COLO668 (cell line): ENCODE measurements at regions not wholly inside any gene's neighbourhood (a gene's known extent, or its start where the extent isn't known, plus 50 kb on each side); places are given as distances from the start of the nearest gene placed in this dataset.

Experiments used
- DNase-seq: peaks from one replicate; lab custom pipeline; 2025; ENCODE audit not compliant: unreplicated experiment; lab: John Stamatoyannopoulos, UW

DNA sequence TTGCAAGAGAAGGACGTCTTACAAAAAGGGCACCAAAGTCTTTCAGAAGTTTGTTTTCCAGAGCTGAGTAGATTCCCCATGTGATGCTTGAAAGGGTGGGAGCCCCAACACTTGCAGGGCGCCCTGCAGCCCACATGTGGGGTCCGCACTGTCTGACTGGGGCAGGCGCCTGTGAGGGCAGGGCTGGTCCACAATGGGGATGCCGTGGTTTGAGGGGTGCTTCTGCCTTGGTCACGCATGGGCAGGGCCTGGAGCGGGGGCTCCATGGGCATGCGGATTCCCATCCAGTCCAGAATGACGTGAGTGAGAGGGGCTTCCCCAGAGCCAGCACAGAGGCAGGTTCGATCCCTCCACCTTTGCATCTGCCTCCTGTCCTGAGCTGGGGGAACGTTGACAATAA, 101.5 kb upstream of the SHH start:
- no peak for DNase-seq

DNA sequence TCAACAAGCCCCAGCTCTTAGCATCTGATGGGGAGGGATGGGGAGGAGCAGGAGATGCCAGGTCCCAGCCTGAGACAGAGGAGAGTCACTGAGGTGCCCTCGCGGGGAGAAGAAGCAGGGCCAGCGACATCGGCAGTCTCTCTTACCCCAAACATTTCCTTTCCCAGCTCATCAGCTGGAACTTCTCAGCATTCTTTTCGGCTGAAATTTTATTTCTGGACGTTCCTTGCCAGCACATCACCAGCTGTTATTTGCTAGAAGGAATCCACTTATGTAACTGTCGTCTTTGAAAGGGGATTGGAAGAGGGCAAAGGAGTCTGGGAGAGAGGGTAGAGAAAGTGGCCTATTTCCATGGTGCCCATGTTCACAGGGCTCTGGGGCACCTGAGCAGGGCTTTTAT, 101.0 kb upstream of the SHH start:
- no peak for DNase-seq

DNA sequence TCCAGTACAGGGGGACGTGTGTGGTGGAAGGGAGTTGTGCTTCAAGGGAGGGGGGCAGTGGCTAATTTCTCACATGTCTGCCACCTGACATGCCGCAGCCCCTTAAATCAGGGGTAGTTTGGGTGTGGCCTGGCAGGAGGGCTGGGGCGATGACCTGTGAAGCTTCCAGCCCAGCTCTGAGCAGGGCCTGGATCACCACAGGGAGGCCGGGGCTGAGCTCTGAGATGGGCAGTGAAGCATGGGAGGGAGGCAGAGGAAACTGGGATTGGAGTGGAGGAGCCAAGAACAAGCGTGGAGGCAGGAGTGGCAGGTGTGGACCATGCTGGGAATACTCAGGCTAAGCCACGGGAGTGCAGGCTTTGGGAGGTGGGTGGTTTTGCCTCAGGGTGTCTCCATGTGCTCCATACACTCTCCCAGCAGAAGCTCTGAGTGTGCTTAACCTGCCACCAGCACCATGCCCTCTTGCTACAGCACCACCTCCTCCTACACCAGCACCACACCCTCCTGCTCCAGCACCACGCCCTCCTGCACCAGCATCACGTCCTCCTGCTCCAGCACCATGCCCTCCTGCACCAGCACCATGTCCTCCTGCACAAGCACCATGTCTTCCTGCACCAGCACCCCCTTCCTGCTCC, 99.3 kb upstream of the SHH start:
- DNase-seq: no peak

DNA sequence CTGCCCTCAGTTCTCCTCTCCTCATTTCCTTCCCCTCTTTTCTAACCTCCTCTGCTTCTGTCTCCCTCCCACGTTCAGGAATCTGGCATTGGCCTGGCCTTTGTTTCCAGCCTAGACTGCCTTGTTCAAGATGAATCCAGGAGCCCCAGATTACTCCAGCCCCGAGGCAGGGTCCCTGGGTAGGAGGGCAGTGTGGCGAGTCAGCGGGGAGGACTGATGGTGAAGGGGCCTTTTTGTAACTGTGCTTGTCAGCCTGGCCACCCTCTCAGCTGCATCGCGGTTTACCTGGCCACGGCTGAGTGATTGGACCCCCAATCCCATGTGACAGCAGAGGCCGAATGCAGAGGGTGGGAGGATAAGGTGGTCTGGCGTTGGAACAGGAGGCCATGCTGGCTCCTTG, 96.1 kb upstream of the SHH start:
- DNase-seq: no peak

DNA sequence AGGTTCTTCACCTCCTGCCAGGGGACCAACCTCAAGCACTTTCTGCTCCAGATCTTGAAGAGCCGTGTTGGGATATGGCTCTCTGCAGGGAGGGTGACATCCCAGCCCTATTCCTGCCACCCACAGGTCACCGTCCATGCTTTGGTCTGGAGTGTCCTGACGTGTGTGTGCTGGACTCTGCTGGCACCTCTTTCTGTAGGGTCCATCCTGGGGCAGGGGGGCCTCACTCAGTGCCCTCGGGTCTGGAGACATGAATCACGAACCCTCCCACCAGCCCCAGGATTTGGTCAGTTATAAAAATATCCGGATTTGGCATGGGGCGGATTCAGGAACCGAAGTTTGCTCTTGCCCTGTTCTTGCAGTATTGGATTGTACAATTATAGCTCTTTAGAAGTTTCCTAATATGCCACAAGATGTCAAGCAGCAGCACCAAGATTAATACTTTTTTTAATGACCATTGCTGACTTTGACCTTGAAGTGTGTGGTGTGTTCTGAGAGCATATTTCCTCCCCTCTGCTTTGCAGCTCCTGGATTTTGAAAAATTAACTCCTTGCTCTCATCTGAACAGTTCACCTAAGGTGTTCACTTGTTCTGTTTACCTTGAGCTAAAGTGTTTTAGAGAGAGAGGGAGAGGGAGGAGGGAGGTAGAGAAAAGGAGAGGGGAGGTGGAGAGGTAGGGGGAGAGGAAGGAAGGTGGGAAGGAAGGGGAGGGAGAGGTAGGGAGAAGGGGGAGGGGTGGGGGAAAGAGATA, 95.4 kb upstream of the SHH start:
- DNase-seq: no peak

DNA sequence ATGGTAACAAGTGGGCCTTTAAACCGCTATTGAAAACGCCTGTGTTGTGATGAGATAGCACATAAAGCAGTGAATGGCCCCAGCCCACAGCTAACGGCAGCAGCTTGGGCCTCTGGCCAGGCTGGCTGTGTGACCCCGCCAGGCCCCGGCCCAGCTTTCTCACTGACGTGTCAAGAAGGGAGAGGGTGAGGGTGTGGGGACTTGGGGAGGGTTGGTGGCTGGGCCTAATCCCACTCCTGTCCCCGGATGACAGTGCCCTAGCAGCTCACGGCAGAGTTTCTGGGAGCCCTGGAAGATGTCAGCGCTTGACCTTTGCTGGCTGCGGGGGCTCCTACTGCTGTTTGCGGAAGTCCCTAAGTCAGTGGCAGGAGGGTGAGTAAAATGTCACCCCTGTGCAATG, 88.9 kb upstream of the SHH start:
- no peak for DNase-seq

DNA sequence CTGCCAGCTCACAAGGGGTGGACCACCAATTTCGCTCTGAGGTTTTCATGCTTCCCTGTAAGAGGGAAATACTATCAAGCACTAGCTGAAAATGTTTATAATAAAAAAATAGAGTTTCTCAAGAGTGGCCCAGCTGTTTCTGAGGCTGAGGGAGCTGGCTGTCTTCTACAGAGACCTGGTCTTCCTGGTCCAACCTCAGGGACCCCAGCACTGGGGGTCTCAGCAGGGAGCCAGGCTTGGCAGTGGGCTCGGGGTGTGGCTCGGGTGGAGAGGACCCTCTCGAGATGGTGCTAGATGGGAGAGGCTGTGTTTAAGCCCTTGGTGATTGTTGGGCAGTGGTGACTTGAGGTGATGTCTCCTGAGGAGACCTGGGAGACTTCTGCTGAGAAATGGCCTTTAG, 87.3 kb upstream of the SHH start:
- no peak for DNase-seq

DNA sequence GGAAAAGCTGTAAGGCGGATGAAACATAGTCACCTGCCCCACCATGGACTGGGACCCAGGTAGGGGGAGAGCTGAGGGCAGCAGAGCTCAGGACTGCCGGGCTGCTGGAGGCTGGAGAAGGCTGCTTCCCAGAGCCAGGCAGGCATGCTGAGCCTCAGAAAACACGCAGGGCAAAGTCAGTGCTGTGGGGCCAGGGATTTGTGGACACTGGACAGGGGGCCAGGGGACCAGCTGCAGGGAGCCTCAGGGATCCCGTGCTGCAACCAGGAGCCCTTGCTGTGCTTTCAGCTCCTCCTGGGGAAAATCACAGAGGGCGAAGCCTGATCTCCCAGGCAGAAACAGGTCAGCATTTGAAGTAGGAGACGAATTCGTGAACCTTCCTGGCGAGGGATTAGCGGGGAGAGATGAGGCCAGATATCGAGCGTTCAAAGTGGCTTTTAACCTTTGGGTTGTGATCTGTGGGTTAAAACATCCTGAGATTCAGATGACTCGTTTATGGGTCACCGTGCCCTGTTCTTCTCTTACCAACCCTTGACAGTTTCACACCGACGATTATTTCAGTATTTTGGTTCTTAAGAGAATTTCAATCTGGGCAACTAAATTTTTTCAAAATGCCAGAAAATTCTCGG, 85.6 kb upstream of the SHH start:
- DNase-seq: no peak

DNA sequence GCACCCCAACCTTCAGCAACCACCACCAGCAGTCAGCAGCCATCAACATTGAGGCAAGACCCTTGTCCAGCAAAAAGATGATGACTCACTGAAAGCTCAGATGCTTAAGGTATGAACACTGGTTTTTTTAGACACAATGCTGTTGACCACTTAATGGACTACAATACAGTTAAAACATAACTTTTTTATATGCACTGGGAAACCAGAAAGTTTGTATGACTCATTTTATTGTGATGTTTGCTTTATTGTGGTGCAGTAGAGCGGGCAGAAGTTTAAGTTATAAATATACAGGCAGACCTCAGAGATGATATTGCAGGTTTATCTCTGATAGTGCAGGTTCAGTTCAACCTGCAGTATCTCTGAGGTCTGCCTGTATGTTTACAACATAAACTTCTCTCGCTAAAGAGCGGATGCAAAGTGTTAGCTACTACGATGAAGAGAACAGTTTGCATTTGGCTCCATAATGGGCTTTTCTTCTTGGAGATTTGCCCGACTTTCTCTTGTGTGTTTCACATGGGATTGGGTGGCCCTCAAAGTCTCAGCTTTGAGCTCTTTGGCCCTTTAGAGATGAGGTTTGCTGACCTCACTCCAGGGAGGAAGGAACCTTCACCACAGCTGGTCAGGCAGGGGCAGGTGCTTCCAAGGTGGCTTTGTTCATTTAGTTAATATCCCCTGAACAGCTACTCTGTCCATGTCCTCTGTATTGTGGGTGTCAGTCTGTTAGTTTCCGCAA, 84.4 kb upstream of the SHH start:
- DNase-seq: no peak

DNA sequence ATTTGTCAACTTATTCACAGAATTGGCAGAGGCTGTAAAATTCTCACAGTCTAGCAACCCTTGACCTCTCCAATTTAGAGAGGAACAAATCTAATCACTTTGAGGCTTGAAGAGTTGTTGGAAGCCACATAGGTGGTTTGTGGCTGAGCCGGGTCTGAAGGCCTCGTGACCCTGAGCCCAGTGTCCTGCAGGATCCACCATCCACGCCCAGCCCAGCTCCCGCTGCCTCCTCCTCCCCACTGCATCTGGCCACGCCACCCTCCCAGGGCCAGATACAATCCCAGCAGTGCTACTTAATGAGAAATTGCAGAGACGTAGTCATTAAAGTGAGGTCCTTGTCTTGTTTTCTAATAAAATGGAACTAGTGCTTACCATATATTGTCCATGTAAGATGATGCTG, 81.4 kb upstream of the SHH start:
- no peak for DNase-seq

DNA sequence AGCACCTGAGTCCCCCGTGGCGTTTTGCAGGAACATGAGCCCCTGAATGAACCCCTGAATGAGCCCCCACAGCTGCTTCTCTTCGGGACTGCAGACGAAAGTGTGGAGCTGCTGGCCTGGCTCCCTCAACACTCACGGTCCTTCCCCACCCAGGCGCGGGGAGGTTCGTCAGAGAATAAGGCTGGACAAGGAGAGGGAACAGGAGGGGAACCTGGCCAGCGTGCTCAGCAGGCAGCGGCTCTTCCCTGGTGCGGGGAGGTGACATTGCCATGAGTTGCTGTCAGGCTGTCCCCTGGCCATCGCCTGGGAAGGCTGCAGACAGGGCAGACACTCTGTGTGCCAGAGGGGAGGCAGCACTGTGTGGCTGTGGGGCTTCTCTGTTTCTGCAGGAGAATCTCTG, 80.9 kb upstream of the SHH start:
- no peak for DNase-seq

DNA sequence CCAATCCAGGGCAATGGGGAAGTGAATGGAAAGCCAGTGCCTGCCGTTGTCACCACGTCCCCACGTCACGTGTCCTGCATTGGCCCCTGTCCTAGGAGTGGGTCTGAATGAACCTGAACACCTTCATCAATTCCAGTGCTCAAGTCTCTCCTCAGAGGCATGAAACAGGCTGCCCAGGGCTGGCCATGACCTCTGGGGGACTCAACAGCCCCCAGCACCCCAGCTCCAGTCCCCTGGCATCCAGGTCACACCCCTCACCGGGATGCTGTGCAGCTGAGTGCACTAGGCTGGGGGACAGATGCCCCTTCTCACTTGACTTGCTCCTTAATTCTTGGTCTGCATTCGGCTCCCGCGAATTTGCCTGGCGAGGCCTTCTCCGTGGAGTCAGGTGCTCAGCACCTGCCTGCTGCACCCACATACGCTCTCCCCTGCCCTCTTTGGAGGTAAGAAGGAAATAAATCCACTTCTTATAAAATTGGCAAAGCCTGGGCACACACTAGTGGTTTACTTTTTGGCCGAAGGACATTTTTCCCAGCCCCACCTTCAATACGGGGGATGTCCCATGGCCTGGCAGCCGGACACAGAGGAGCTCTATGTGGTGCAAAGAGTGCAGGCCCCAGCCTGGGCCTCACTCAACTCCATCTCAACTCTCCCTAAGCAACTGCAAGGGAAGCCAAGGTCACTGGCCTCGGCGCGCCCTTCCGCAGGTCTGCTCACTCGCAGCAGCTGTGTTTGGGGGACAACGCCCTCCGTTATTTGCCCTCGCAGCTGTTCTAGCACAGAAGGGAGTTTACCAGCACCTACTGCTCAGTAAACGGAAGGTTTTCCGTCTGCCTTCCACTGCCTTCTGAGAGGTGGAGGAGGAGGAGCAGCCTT, 77.6 kb upstream of the SHH start:
- no peak for DNase-seq

DNA sequence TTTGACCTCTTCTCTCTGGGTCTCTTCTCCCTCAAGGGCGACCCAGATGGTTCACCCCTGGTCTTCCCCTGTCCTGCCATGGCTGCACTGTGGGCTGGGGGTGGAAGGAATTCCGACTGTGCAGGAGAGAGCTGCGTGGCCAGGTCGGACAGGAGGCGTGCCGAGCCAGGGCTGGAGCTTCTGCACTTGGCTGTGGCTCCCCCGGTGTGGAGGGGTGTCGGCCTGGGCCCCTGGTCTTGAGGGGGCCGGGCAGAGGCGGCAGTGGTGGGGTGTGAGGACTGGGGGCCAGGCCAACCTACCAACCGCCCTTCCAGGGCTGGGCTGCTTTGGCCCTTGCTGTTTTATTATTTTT, 74.9 kb upstream of the SHH start:
- DNase-seq: no peak

DNA sequence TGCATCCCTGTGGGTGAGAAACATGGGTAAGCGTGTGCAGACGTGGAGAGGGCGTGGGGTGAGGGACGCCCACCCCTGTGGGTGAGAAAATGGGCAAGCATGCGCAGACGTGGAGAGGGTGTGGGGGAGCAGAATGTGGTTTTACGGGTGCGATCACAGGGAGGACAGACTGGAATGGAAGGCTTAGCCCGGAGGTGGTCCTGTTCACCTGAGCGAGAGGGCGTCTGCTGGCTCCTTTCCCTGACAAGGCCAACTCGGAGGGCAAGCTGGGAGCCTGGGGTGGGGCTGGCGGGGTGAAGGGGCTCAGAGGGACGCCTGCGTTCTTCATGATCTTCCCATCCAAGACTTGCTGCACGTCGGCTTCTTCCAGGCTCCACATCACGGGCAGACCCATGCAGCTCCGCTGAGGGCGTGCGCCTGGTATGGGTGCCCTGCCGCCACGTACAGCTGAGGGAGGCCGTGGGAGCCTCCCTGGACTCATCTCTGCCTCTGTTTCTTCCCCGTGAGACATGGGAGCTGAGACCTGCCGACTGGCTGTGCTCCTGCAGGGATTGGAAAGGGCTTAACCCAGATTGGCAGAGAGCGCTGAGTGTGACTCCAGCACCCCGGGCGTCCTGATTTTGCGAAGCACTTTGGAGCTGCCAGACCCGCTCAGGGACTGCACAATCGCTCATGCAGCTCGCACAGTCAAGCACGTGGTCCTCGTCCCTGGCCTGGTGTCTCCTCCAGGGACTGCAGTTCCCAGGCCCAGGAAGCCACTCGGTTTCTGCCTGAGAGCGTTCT, 74.3 kb upstream of the SHH start:
- DNase-seq: no peak

DNA sequence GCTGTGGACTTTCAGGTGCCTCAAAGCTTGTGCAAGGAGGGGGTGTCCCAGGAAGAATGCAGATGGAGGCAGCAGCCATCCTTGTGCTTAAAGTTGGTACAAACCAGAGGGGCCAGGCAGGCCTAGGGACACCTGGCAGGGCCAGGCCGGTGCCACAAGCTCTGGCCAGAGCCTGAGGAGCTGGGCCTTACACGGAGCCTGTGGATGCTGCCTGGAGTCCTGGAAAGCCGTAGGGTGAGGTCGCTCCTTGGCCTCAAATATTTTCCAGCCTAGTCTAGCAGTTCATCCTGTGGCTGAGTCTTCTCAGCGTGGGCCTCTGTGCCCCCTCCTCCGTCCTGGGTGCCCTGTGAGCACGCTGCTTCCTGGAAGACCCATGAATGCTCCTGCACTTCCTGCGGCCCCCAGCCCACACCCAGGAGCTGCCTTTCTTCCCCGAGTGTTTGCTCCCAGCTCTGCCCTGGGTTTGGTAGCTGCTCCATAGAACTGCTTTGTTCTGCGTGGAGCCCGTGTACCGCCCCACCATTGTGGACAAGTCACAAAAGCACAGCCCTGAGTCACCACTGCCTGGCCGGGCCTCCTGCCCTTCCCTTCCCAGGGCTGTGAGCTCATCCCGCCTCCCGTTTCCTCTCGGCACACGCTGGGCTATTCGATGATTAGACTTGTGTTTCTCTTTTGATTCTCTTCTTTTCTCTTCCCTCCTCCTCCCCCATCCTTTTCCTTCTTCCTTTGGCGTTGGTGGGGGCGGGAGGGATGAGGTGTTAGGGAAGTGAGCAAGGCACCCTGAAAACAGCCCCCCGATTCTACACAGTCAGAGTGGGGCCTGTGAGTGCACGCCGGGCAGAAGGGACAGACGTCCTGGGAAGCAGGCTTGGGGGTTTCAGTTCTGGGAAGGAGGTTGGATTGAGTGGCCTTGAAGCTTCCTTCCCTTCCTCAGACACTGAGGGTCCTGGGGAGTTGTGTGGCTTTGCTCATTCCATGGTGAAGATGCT, 73.2 kb upstream of the SHH start:
- DNase-seq: no peak

DNA sequence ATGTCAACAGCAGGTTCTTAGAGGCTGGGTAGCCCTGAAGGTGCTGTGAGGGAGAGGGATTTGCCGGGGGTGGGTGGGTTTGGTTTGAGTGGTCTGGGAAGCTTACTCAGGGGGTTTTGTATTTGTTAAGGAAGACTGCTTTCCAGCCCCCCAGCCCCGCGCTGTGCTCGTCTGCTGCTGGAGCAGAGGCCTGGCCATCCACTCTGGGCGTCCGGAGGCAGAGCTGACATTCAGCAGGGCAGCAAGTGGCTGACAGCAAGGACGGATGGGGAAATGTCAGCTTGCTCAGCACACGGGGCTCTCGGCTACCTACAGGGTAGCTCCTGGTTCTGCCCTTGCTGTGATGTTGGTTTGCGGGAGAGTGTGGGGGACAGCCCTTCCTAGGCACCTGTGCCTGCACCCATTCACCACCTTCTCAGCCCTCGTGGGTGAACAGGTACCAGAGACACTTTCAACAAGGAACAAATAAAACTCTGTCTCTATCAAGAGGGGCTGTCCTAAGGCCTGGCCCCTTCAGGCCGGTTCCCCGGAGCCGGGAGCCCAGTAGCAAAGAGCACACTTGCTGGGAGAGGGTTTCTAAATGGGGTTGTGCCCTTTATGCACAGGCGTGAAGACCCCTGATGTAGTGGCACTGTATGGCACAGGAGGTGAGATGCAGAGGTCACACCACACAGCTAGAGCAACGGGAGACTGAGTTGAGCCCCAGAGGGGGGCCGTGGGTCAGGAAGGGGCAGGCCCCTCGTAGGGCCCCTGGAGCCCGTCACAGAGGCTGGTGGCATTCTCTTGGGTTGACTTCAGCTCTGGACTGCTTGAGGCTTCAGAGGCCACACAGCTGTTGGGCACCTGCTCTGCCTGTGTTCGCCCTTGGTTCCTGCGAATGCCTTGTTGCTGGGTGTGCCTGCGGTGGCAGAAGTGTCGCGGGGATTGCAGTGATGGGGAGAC, 72.2 kb upstream of the SHH start:
- DNase-seq: no peak

DNA sequence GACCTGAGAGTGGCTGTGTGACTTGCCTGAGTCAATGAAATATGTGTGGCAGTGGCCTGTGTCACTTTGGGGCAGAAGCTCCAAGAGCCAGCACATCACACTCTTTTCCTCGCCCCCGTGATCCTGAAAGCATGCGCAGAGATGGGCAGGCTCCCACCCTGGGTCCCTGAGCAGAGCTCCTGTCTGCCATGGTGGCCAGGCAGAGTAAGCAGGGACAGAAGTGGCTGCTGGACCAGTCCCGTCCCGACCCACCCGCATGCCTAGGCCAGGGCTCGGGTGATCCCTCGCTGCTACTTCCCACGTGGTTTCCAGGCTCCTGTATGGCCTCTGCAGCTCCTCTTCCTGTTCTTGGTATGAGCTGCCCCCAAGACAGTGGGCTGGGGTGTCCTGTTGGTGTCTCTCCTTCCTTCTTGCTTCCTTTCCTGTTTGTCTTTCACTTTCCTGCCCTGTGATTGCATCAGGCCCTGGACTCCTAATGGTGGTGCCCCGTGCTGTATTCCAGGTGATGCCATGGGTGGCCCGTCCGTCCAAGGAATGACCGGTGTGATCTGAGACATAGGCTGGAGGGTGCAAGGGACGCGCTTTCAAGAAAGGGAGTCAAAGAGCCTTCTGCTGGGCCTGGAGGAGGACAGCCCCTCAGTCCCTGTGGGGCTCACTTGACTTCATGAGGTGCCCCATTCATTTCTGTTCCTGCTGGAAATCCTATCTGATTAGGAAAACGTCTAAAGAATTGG, 71.4 kb upstream of the SHH start:
- no peak for DNase-seq
